ENCODE measurements at regions not wholly inside any gene's neighbourhood (a gene's known extent, or its start where the extent isn't known, plus 50 kb on each side); places are given as distances from the start of the nearest gene placed in this dataset.
"Not testable (repeated sequence)": the region's sequence is repeated elsewhere in the genome, so short reads cannot be mapped to it uniquely, and the experiment has no call there.

DNA sequence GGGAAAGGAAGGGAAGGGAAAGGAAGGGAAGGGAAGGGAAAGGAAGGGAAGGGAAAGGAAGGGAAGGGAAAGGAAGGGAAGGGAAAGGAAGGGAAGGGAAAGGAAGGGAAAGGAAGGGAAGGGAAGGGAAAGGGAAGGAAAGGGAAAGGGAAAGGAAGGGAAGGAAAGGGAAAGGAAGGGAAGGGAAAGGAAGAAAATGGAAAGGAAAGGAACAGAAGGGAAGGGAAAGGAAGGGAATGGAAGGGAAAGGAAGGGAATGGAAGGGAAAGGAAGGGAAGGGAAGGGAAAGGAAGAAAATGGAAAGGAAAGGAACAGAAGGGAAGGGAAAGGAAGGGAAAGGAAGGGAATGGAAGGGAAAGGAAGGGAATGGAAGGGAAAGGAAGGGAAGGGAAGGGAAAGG lies 526.0 kb downstream of the RMST start:
- not testable (repeated sequence) for DNase-seq

DNA sequence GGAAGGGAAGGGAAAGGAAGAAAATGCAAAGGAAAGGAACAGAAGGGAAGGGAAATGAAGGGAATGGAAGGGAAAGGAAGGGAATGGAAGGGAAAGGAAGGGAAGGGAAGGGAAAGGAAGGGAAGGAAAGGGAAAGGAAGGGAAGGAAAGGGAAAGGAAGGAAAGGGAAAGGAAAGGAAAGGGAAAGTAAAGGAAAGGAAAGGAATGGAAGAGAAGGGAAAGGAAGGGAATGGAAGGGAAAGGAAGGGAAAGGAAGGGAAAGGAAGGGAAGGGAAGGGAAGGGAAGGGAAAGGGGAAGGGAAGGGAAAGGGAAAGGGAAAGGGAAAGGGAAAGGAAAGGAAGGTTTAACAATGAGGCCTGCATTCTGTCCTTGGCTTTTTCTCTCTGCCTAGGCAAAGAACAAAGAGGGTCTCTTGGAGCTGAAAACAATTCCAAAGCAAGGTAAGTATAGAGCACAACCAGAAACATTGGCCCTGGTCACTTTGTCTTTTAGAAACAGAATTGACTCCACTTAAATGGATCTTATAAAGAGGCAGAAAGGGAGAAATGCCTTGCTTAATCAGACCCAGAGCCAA lies 525.9 kb upstream of the TMPO start:
- no peak for DNase-seq

DNA sequence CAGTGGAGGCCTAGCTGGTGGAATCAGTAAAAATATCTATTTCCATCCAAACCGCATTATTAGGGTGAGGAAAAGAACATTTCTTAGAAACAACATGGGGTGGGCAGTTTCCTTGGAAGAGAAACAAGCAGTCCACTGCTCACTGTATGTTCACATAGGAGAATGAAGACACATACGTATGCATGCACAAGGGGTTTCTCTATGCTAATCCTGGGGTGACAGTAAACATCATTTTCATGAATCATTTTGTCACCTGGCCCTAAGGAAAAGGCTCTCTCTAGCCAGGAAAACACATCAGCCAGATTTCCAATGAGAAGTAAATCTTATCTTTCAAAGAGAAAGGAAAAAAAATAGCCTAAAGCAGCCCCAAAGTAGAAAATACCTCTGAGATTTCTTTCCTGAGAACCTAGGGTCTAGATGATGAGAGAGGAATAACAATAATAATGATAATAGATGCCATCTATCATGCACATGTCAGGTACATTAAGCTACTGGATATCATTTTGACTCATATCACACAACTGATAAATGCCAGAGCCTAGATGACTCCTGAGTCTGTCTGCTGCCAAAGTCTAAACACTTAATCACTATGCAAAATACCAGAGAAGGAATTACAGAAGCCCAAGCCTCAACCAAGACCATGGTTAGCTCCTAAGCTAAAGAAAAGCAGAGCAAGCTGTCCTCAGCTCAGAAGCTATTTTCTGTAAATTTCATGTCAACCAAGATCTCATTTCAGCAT lies 520.5 kb upstream of the TMPO start:
- DNase-seq: no peak

DNA sequence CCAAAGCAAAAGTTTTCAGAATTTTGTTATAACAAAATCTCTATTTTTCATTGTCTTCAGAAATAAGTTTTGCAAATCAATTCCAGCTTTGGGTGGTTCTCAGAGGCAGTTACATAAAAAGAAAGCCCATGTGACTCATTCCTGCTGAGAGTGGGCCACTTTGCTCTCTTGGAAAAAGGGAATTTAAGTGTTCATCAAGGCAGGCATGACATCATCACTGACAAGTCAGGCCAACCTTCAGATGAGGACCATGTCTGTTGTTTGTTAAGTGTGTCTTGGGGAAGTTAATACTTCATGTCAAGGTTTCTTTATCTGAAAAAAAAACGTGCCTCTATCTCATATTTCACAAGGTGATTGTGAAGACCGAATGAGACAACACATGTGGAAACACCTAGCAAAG lies 519.8 kb upstream of the TMPO start:
- no peak for DNase-seq

DNA sequence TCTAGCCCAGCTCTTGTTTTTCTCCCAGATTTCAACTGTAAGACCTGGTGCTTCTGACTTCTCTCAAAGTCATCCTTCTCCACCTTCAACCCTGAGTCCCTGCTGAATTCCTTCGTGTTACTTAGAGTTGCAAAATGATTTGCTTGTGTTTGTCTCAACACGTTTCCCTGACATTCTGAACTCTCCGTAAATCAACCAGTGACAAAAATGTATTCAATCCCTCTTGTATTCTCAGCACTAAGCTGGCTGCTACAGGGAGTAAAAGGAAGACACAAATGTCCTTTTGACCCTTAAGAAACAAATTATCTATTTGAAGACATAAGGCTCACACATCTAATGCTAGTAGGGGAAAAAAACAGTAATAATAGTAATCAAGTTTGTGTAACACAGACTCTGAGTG lies 514.0 kb upstream of the TMPO start:
- DNase-seq: no peak

DNA sequence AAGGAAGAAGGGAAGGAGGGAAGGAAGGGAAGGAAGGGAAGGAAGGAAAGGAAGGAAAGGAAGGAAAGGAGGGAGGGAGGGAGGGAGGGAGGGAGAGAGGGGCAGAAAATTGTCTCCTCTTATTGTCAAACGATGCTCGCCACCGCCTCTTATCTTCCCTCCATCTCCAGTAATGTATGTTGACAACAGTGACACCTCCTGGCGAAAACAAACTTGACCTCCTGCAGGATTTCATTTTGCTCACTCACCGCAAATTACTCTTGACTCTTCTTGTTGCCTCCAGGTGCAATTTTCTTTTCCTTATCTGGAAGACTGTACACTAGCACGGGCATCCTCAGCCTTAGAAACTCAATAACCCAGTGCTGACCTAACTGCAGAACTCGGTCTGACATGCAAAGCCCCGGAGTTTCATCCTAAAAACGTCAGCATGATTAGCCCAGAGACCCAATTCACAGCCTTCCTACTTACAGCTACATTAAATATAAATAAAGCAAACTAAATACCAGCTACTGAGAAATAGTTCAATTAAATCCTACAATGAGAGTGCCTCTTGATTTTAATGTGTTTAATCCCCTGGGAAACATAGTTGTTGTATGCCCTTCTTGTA lies 512.4 kb upstream of the TMPO start:
- DNase-seq: no peak

DNA sequence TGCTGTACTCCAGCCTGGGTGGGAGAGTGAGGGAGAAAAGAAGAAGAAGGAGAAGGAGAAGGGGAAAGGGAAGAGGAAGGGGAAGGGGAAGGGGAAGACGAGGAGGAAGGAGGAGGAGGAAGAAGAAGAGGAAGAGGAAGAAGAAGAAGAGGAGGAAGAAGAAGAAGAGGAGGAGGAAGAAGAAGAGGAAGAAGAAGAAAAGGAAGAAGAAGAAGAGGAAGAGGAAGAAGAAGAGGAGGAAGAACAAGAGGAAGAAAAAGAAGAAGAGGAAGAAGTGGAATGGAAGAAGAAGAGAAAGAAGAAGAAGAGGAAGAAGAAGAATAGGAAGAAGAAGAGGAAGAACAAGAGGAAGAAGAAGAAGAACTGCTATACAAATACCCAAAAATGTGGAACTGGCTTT lies 507.4 kb upstream of the TMPO start:
- no peak for DNase-seq

DNA sequence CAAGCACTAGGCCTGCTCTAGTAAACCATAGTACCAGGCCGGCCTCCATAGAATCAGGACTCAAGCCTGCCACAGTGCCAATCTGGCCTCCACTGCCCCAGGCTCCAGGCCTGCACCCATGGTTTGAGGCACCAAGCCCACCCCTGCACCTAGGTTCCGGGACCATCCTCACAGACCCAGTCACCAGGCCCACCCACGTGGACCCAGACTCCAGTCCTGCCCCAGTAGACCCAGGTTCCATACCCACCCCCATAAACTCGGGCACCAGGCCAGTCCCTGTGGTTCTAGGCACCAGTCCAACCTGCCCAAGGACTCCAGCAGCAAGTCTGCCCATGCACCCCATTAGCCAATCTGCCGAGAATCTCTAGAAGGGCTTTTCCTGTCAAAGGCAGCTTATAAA lies 501.8 kb upstream of the TMPO start:
- no peak for DNase-seq

DNA sequence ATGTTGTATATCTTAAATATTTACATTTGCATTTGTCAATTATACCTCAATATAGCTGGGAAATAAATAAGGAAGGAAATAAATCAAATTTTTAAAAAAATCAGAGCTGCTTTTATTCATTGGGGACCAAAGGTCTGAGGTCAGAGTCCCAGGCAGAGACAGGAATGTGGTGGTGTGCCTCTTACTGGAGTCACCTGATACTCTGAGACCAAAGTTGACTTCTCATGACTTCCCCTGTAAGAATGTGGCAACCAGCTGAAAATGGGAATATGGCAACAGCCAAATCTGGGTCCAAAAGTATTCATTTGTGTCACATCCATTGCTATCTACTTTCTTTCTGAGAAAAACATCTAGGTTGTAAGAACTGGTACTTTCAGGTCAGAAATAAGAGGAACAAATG lies 496.6 kb upstream of the TMPO start:
- no peak for DNase-seq

DNA sequence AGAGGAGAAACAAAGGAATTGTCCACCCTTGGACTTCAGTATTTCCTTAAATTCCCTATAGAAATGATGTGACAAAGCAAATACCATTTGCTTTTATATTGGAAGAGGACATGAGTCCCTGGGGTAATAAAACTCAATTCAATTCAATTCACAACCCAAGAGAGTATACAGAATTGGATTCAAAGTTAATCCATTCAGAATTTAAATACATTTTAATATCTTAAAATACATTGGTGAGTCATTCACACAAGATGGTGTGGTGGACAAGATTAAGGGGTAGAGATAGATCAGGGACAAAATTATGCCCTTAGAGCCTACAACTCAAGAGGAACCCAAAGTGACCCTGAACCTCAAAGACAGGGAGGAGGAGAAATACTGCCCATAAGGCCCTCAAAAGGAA lies 495.0 kb upstream of the TMPO start:
- DNase-seq: no peak

DNA sequence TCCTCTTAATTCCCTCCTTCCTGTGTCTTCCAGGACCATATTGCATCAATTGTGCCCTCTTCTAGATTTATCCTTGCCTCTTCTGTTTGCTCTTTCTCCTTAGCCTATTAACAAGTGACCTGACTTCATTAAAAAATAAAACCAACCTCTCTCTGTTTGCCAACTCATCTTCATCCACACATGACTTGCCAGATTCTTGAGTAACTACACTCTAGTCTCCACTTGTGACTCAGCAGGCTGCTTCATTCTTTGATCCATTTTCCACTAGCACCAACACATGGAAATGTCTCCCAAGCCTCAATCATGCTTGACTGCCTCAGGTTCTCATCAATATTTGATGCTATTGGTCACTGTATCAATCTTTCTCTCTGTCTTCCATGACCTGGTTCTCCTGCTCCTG lies 492.4 kb upstream of the TMPO start:
- DNase-seq: no peak

DNA sequence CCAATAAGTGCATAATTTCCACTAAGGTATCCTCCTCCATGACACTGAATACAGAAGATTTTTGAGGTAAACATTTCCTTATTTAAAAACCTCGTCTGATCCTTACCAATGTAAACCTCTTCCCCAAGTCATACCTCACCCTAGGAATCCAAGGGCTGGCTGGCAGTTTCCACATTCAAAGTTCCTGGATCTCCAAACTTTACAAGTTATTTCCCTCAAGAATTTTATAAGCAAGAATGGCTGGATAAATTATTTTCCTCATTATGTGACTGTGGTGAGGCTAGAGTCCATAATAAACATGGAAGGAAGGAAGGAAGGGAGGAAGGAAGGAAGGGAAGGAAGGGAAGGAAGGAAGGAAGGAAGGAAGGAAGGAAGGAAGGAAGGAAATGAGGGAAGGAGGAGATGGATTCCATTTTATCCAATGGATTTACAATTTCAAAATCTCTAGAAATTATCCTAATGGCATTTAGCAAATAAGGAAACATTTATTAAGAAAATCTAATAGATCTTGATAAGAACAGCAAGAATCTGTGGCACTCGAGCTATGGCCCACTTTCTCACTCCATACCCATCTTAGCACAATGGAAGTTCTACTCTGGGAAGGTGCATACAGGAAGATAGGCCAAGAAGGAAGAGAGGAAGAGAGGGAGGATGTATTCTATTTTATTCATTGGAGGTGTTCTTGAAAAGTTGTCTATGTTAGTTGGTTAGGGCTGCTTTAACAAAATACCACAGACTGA lies 477.8 kb upstream of the TMPO start:
- DNase-seq: no peak

DNA sequence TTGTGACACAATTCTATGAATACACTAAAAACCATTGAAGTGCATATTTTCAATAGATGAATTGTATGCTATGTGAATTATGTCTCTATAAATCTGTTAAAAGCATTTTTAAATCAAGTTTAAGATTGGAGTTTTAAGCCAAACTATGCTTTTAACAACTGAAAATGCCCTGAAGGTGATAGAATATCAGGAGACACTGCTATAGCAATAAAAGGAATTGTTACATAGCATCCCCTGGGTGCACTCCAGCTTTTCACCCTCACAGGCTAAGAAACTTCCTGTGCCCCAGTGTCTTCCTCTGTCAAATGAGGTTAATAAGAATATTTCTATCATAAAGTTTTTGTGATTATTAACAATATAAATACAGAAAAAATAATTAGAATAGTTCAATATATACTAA lies 472.7 kb upstream of the TMPO start:
- DNase-seq: no peak

DNA sequence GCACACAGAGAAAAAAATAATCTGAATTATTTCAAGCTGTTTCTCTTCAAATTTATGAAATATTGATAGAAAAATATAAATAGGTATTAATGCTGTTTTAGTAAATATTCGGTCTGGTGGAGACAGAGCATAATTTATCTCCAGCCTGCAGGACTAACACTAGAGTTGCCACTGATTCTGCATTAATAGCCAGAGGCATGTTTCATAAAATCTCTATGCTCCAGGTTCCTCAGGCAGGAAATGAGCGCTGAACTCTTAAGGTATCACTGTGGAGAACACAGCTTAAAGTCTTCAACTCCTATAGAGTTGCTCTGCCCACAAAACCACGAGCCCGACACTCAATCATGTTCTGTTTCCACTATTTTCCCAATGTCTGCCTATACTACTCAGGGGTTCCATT lies 470.0 kb upstream of the TMPO start:
- no peak for DNase-seq

DNA sequence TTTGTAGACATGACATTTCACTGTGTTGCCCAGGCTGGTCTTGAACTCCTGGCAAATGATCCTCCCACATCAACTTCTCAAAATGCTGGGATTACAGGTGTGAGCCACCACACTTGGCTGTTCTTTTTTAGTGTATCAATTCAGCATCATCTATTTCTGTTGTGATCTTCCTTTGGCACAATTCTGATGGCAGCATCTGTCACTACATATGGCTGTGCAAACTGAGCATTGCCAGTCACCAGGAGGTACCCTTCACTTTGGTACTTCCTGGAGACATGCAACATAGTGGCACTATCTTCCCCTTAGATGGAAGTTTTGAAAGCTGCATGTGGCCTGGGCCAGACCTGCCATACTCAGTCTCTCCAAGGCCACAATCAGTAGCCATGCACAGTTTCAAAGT lies 467.1 kb upstream of the TMPO start:
- DNase-seq: no peak

DNA sequence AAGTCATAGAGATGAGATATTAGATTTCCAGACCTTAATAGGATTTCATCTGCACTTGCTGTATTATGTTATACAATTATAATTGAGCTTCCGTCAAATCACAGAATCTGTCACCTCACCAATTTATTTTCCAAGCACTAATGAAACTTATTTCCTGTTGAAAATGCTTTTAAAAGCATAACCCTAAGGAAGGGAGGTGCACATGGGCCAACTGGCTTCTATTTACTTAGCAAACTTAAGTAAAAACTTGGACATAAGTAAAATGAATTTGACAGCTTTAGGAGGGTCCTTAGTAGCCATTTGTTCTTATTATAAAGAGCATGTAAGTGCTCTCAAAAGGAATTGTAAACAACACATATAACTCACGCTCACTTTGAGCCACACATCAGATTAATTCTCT lies 462.2 kb upstream of the TMPO start:
- DNase-seq: peak; percentile 5

DNA sequence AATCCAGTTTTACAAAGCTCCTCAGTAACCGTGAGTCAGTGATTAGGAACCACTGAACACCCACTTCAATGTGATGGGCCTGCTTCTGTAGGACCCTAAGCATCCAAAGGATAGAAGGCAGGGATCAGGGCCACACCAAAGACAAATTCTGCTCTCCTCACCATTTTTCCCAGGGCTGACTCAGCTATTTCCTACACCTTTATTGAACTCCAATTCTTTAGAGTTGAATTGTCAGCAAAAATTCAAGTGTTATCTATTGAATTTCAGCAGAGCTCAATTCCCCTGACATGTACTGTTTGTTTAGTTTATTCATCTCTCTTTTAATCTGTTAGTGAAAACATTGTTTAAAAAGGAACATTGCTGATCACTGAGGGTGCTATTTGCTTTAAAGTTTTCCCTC lies 457.7 kb upstream of the TMPO start:
- DNase-seq: no peak

DNA sequence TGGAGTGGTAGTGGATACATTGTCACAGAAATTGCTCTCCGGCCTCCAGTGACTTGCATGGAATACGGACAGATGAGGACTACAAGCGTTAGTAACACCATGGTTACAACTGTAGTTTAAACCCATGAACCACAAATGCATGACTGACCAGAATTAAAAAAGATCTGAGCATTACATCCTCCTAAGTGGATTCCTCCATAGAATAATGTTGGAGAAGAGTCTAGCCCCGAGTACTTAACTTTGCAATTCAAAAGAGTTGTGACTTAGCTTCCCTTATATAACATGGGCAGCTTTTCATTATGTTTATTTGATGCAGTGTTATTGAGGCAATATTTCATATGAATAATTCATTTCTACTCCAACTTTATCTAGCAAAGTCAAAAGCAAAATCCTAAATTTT lies 457.2 kb upstream of the TMPO start:
- no peak for DNase-seq

DNA sequence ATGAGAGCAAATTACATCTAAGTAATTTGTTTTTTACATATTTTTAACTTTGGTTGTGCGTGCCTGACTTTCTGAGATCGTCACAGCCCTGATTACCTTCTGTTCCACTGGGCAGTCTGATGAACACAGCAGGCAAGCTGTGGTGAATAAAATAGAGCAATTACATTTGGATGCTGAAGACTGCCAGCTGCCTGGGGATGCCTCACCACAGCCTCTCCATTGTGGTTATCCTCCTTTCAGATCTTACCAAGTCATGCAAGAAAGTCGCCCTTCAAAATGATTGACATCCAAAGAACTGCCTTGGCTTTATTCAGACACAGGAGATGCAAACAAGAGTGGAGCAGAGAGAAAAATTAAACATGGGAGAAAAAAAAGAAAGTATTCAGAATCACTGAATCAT lies 456.6 kb upstream of the TMPO start:
- DNase-seq: no peak

DNA sequence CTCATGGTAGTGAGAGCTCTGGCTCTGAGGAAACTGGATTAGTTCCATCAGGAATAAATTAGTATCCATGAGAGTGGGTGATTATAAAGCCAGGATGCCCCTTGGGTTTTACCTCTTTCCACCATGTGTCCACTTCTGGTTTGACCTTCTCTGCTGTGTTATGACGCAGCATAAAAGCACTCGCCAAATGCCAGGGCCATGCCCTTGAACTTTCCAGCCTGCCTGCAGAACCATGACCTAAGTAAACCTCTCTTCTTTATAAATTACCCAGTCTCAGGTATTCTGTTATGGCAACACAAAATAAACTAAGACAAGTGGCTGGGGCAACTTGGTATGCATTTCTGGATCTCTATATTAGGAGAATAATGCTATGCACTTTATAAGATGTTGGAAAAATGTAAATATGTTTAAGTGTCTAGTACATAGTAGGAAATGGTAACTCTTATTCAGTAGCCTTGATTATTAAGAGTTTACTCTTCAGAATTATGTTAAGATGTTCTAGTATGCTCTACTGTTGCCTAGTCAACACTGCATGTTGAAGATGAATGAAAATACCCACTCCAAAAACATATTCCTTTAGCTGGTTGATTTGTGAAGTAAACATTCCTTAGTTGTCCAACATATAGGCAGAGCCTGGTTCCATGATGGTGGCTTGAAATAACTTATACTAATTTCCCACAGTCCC lies 455.6 kb upstream of the TMPO start:
- DNase-seq: no peak

DNA sequence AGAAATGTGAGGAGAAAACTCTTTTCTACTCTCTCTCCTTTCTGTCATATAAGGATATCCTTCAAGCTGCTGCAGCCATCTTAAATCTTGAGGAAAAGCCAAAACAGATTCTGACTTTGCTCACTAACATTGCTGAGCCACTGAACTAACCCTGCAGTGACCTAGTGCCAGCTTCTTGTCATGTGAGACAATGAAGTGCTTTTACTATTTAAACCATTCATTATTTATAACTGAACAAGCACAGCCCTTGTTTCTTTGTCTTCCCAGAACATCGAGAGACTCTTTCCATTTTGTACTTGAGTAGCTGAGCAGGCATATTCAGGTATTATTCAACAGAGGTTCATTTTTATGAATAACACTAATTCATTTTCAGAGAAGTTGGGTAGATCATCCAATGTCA lies 455.0 kb upstream of the TMPO start:
- no peak for DNase-seq

DNA sequence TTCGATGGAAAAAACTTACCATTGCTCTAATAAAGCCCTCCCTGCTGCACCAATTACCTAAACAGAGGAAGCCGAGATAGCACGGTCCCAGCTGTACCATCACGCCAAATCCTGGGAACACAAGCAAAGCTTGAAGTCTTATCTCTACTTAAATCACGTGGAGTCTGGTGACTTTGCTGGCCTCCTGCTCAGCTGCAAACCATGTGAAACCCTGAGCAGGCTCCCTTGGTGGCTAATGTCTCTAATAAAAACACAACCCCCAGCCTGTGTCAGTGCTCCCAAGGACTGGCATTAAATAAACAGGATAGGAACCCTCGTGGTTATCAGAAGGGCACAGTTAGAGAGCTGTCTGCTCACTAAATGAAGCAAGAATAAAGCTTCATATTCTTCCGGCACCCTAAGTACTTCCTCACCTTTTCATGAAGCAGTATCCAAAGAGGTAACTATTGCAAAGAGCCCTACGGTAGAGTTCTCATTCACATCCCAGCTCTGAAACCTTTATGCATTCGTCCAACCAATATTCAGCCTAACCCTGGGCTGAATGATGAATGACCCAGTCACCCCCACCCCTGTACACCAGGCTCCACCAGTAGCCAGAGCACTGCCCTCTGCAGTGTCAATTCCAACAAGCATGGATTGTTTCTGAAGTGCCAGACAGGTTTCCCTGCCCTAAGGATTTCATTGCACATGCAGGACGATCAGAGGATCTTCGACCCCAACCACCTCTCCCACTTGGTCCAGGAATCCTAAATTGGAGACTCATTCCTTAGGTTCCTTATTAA lies 452.7 kb upstream of the TMPO start:
- DNase-seq: no peak

Measured in skin of body (tissue), 1 donor.